HepG2 (cell line): ENCODE measurements at regions not wholly inside any gene's neighbourhood (a gene's known extent, or its start where the extent isn't known, plus 50 kb on each side); places are given as distances from the start of the nearest gene placed in this dataset.

Experiments
- ATAC-seq: fragments of 200-7000 bp; cut with Tn5 transposase; 3 replicates; pipeline ENCODE4 v1.9.1; 2020; ENCODE audit warnings: mild to moderate bottlenecking, moderate library complexity
- BruUV-seq: library from RNA; stranded (reverse); fragments of 400-500 nt; replicated peaks from 2 replicates; lab custom pipeline; 2021; lab: Mats Ljungman, UMichigan
- CTCF ChIA-PET: fragments of 300-600 bp; formaldehyde crosslinking; extraction: SDS; loops from one replicate; lab custom pipeline; 2021; ENCODE audit warnings: low total read pairs, inconsistent platforms, low intra/inter-chr PET ratio; lab: Yijun Ruan, JAX
- POLR2A ChIA-PET: fragments of 350-600 bp; sonication (Branson Sonifier 250); formaldehyde crosslinking; loops from one replicate; lab custom pipeline; 2020; ENCODE audit warnings: antibody characterized with exemption, inconsistent platforms; lab: Yijun Ruan, JAX
- DNase-seq: peaks from one replicate; pipeline ENCODE4 v3.0.0-alpha.2; 2015; ENCODE audit warnings: low spot score
- FAIRE-seq: peaks from 3 replicates; lab custom pipeline; 2011; peaks lifted over from hg19 to GRCh38; lab: Jason Lieb, UNC
- H2AFZ ChIP-seq: one replicate; pipeline ENCODE4 v1.6.1; 2011; ENCODE audit warnings: low read length, inconsistent platforms
- H3K27ac ChIP-seq: fragments of 300-600 bp; 3 replicates; pipeline ENCODE4 v1.8.0; 2011; ENCODE audit warnings: mixed run types, mild to moderate bottlenecking, mixed read lengths, low read length, inconsistent platforms; ENCODE audit not compliant: insufficient read depth; ENCODE audit errors: extremely low read length
- H3K27me3 ChIP-seq, 2 experiments: fragments of 200-600 bp in 1 of 2; 2 replicates in 1 of 2; 3 replicates in 1 of 2; pipeline versions ENCODE4 v1.6.0 to v1.8.0; 2011; ENCODE audit warnings: low read length in 2 of 2, mild to moderate bottlenecking in 2 of 2, moderate library complexity in 2 of 2, inconsistent platforms in 1 of 2; ENCODE audit not compliant: insufficient read depth in 2 of 2, control insufficient read depth in 1 of 2
- H3K36me3 ChIP-seq, 2 experiments: fragments of 200-600 bp in 1 of 2; replicated peaks in 1 of 2; 2 replicates in 1 of 2; 3 replicates in 1 of 2; pipeline versions ENCODE4 v1.5.1 to v1.8.0; 2011; ENCODE audit warnings: low read length in 2 of 2, inconsistent platforms in 1 of 2; ENCODE audit not compliant: insufficient read depth in 2 of 2, control insufficient read depth in 1 of 2
- H3K4me1 ChIP-seq: 2 replicates; pipeline ENCODE4 v1.5.1; 2012; ENCODE audit warnings: low read length, inconsistent platforms; ENCODE audit not compliant: insufficient read depth
- H3K4me2 ChIP-seq: 2 replicates; pipeline ENCODE4 v1.6.0; 2011; ENCODE audit warnings: low read depth, low read length, inconsistent platforms
- H3K4me3 ChIP-seq, 3 experiments: fragments of 200-600 bp in 1 of 3; sonication (generic), shearing (Covaris generic) in 1 of 3; replicated peaks in 1 of 3; 2 replicates each; pipeline ENCODE4 v1.5.1; 2011 to 2016; ENCODE audit warnings: low read length in 3 of 3, inconsistent platforms in 2 of 3, low read depth in 2 of 3, mild to moderate bottlenecking in 2 of 3, control low read depth in 1 of 3, mixed read lengths in 1 of 3; ENCODE audit not compliant: insufficient read depth in 1 of 3
- H3K79me2 ChIP-seq: one replicate; pipeline ENCODE4 v1.6.1; 2011; ENCODE audit warnings: low read length, inconsistent platforms; ENCODE audit not compliant: insufficient read depth
- H3K9ac ChIP-seq: 2 replicates; pipeline ENCODE4 v1.6.0; 2011; ENCODE audit warnings: mild to moderate bottlenecking, low read depth, low read length, inconsistent platforms; ENCODE audit not compliant: insufficient read depth
- H3K9me3 ChIP-seq: 2 replicates; pipeline ENCODE4 v1.5.1; 2012; ENCODE audit warnings: mild to moderate bottlenecking, low read length
- H4K20me1 ChIP-seq: 2 replicates; pipeline ENCODE4 v1.6.0; 2011; ENCODE audit warnings: inconsistent platforms, mild to moderate bottlenecking, low read length, moderate library complexity; ENCODE audit not compliant: insufficient read depth
- AHDC1 ChIP-seq: sonication (generic); formaldehyde crosslinking; IDR thresholded peaks from 2 replicates; pipeline ENCODE4 v1.5.1; 2020; ENCODE audit warnings: mild to moderate bottlenecking, missing genetic modification reagents, borderline replicate concordance
- ARNT ChIP-seq: fragments of 450-650 bp; IDR thresholded peaks from 2 replicates; pipeline ENCODE4 v1.6.1; 2017
- ATF5 ChIP-seq: sonication (generic); formaldehyde crosslinking; IDR thresholded peaks from 2 replicates; pipeline ENCODE4 v1.4.0; 2020; ENCODE audit warnings: mild to moderate bottlenecking, low read depth, missing genetic modification reagents
- HOMEZ ChIP-seq: IDR thresholded peaks from 2 replicates; pipeline ENCODE4 v1.6.1; 2016; ENCODE audit warnings: low read depth
- MAFK ChIP-seq, 2 experiments: IDR thresholded peaks in 1 of 2; conservative IDR thresholded peaks in 1 of 2; 2 replicates each; pipeline ENCODE4 v1.6.1; 2011; ENCODE audit warnings: improper control_type of control experiment in 2 of 2, low read length in 2 of 2
- RNF219 ChIP-seq: sonication (generic); formaldehyde crosslinking; IDR thresholded peaks from 2 replicates; pipeline ENCODE4 v1.5.0; 2020; ENCODE audit warnings: mild to moderate bottlenecking, missing genetic modification reagents
- THAP9 ChIP-seq: sonication (generic); formaldehyde crosslinking; IDR thresholded peaks from 2 replicates; pipeline ENCODE4; 2020; ENCODE audit warnings: missing genetic modification reagents, mild to moderate bottlenecking, borderline replicate concordance
- ZFP90 ChIP-seq: sonication (generic); formaldehyde crosslinking; IDR thresholded peaks from 2 replicates; pipeline ENCODE4 v1.8.0; 2022; ENCODE audit warnings: missing genetic modification reagents, mild to moderate bottlenecking, inconsistent platforms, borderline replicate concordance
- ZNF749 ChIP-seq: sonication (generic); formaldehyde crosslinking; IDR thresholded peaks from 2 replicates; pipeline ENCODE4 v1.8.0; 2022; ENCODE audit warnings: mild to moderate bottlenecking, missing genetic modification reagents, moderate library complexity, borderline replicate concordance
- WGBS: methylation state at CpG from one replicate; pipeline ENCODE4 v1.1.6; 2017; ENCODE audit warnings: low lambda C conversion rate; 5-methylcytosine and 5-hydroxymethylcytosine counted together
- in situ Hi-C: cut with HindIII; loops from 2 replicates; pipeline ENCODE4 v1.10.0; 2017; ENCODE audit warnings: low pct_unique_long_range_greater_than_20kb; ENCODE audit not compliant: extremely low pct_ligation_motif_present
- intact Hi-C: fragments of 100-400 bp; cut with micrococcal nuclease; formaldehyde crosslinking; loops from one replicate; pipeline ENCODE4 v1.10.0; 2022; ENCODE audit not compliant: unreplicated experiment

- no peak overlapping the region for H3K9ac ChIP-seq
- ChIA-PET CTCF (no interaction called here), POLR2A (no interaction called here)
- H3K4me3 ChIP-seq, result no peak overlapping the region
- H3K27me3 ChIP-seq, result no peaks in the 10 kb centered on the region
- 86% methylated on average over 1 of the region's 1 CpG for WGBS
- DNase-seq, result no peak
- no peaks in the 10 kb centered on the region for H3K9me3 ChIP-seq
- in situ Hi-C loops, result no loop called here
- FAIRE-seq, result no peak
- ATAC-seq, result no peak
- H3K4me1 ChIP-seq, result peaks cover 14% of the 10 kb centered on the region
- H3K79me2 ChIP-seq, result no peaks in the 10 kb centered on the region
- no peaks in the 10 kb centered on the region for H4K20me1 ChIP-seq
- H2AFZ ChIP-seq, result no peak overlapping the region
- TF ChIP-seq AHDC1 (CRISPR knock-in tag), result no peak
- TF ChIP-seq ZFP90 (CRISPR knock-in tag), result no peak
- TF ChIP-seq ATF5 (CRISPR knock-in tag), result no peak
- TF ChIP-seq THAP9 (CRISPR knock-in tag), result no peak
- TF ChIP-seq RNF219, result no peak
- no peak for TF ChIP-seq HOMEZ (CRISPR knock-in tag)
- TF ChIP-seq ARNT, result no peak
- no peak for TF ChIP-seq MAFK (conservative IDR thresholded peaks at IDR 0.05 in 1 of 2, IDR thresholded peaks at IDR 0.05 in 1 of 2; ENCODE audit: low read length in 2 of 2)
- TF ChIP-seq ZNF749 (CRISPR knock-in tag), result no peak
- intact Hi-C loops, result no loop called here
- H3K27ac ChIP-seq, result no peak overlapping the region
- H3K36me3 ChIP-seq, result no peaks in the 10 kb centered on the region
- H3K4me2 ChIP-seq, result peak overlapping the region; percentile 34; the same call in 1 of the 2 replicates
- no TSS peak for BruUV-seq
Measured at GRCh38 chr12:89156862-89157262, 195.4 kb downstream of the DUSP6 start.
